ENCODE measurements at regions not wholly inside any gene's neighbourhood (a gene's known extent, or its start where the extent isn't known, plus 50 kb on each side); places are given as distances from the start of the nearest gene placed in this dataset.

DNA sequence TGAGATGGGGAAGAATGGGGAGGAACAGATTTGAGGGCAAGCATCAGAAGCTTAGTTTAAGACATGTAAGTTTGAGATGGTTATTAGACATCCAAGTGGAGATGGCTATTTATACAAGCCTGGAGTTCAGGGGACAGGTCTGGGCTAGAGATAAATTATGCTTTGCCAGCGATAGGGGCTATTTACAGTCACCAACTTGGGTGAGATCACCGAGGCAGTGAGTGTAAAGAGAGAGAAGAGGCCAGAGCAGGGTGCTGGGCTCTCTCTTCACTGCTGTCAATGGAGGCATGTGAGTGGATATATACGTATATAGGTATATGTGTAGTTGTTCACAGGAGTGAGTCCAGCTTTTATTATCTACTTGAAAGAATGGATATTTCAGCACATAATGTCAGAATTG lies 81.0 kb downstream of the QPCT start:
- Histone ChIP-seq H3K4me3 (no peak overlapping the region), H3K27ac (no peak overlapping the region), H3K4me1 (replicated peaks in 1 of 2) (no peaks in the 10 kb centered on the region), H3K27me3 (no peaks in the 10 kb centered on the region), H3K9me3 (replicated peaks in 1 of 3) (no peaks in the 10 kb centered on the region), H3K36me3 (replicated peaks in 1 of 2) (no peaks in the 10 kb centered on the region)
- DNase-seq, result no peak
- TF ChIP-seq POLR2A (IDR thresholded peaks at IDR 0.05), result no peak
- TF ChIP-seq, protein P1, sequence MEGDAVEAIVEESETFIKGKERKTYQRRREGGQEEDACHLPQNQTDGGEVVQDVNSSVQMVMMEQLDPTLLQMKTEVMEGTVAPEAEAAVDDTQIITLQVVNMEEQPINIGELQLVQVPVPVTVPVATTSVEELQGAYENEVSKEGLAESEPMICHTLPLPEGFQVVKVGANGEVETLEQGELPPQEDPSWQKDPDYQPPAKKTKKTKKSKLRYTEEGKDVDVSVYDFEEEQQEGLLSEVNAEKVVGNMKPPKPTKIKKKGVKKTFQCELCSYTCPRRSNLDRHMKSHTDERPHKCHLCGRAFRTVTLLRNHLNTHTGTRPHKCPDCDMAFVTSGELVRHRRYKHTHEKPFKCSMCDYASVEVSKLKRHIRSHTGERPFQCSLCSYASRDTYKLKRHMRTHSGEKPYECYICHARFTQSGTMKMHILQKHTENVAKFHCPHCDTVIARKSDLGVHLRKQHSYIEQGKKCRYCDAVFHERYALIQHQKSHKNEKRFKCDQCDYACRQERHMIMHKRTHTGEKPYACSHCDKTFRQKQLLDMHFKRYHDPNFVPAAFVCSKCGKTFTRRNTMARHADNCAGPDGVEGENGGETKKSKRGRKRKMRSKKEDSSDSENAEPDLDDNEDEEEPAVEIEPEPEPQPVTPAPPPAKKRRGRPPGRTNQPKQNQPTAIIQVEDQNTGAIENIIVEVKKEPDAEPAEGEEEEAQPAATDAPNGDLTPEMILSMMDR (IDR thresholded peaks at IDR 0.05), result no peak
- intact Hi-C loops (cut with DNase I), result no loop called here
- WGBS, 4 donors, result 78 to 90% (median 89%) methylated on average over 3 of the region's 3 CpGs

DNA sequence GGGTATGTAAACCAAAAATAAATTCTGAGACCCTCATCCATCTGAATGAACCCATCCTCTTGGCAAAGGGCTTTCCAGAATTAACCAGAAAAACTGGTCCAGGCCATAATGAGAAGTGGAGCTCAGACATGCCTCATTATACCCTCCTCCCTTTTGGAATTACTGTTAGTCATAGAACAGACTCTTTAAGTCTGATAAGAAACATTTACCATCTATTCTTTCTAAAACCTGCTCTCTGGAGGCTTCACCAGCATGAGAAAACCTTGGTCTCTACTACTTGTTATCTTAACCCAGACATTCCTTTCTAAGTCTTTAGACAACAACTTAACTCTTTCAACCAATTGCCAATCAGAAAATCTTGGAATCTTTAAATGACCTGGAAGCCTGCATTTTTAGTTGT lies 82.8 kb downstream of the QPCT start:
- Histone ChIP-seq H3K9me3 (replicated peaks in 1 of 3) (no peaks in the 10 kb centered on the region), H3K36me3 (replicated peaks in 1 of 2) (no peaks in the 10 kb centered on the region), H3K27me3 (no peaks in the 10 kb centered on the region), H3K27ac (no peak overlapping the region), H3K4me3 (no peak overlapping the region), H3K4me1 (replicated peaks in 1 of 2) (no peaks in the 10 kb centered on the region)
- DNase-seq, result no peak
- TF ChIP-seq POLR2A (IDR thresholded peaks at IDR 0.05), result no peak
- TF ChIP-seq, protein P1 (IDR thresholded peaks at IDR 0.05), result no peak
- intact Hi-C loops (cut with DNase I), result no loop called here

DNA sequence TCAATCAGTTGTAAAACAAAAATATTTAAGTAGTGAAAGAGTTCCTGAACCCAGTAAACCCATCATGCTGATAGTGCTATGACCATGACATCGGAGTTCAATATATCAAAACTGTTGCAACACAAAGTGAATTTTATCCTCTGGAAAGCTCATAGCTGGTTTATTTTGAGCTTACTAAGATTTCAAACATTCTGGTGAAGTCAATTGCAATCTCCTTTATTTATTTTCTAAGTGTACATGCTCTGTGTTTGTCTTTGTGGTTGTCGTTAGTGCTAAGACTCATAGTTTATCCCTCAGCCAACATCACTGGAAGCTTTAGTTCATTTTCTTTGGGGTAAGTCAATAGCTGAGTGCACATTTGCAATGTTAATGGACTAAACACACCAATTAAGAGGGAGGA lies 91.9 kb downstream of the QPCT start:
- no peak overlapping the region for H3K4me3 ChIP-seq
- DNase-seq, result no peak
- no peak for TF ChIP-seq POLR2A (IDR thresholded peaks at IDR 0.05)
- TF ChIP-seq, protein P1 (IDR thresholded peaks at IDR 0.05), result no peak
- 43 to 77% (median 70%) methylated on average over 2 of the region's 2 CpGs for WGBS, 4 donors
- H3K9me3 ChIP-seq (replicated peaks in 1 of 3), result no peaks in the 10 kb centered on the region
- no peak overlapping the region for H3K27ac ChIP-seq
- H3K4me1 ChIP-seq (replicated peaks in 1 of 2), result no peaks in the 10 kb centered on the region
- no peaks in the 10 kb centered on the region for H3K36me3 ChIP-seq (replicated peaks in 1 of 2)
- intact Hi-C loops (cut with DNase I), result no loop called here
- no peaks in the 10 kb centered on the region for H3K27me3 ChIP-seq

DNA sequence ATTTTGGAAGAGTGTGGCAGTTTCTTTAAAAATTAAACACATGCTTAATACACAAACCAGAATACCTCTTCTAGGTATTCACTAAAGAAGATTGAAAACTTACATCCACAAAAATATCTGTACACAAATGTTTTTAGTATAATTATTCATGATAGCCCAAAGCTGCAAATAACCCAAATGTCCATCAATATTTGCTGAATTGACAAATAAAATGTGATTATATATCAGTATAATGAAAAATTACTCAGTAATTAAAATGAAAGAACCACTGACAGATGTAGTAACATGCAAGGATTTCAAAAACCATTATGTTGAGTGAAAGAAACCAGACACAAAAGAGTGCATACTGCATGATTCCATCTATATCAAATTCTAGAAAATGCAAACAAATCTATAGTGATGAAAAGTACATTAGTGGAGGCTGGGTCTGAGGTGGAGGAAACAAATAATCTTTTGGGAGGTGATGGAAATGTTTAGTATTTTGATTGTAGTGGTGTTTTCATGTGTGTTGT lies 94.8 kb downstream of the QPCT start:
- H3K27ac ChIP-seq, result no peak overlapping the region
- no peaks in the 10 kb centered on the region for H3K36me3 ChIP-seq (replicated peaks in 1 of 2)
- DNase-seq, result no peak
- intact Hi-C loops (cut with DNase I), result no loop called here
- no peaks in the 10 kb centered on the region for H3K27me3 ChIP-seq
- TF ChIP-seq POLR2A (IDR thresholded peaks at IDR 0.05), result no peak
- TF ChIP-seq, protein P1 (IDR thresholded peaks at IDR 0.05), result no peak
- no peak overlapping the region for H3K4me3 ChIP-seq
- no peaks in the 10 kb centered on the region for H3K9me3 ChIP-seq (replicated peaks in 1 of 3)
- H3K4me1 ChIP-seq (replicated peaks in 1 of 2), result no peaks in the 10 kb centered on the region
